GM12892 (cell line): ENCODE measurements at regions not wholly inside any gene's neighbourhood (a gene's known extent, or its start where the extent isn't known, plus 50 kb on each side); places are given as distances from the start of the nearest gene placed in this dataset.

Experiments
- POLR2A ChIP-seq: IDR thresholded peaks from 2 replicates; pipeline ENCODE4 v1.6.1; 2011; ENCODE audit warnings: low read depth, low read length, control low read depth
- POLR2AphosphoS5 ChIP-seq: IDR thresholded peaks from 2 replicates; pipeline ENCODE4 v1.6.1; 2011; ENCODE audit warnings: low read depth, low read length, control low read depth
- TAF1 ChIP-seq: IDR thresholded peaks from 2 replicates; pipeline ENCODE4 v1.6.1; 2011; ENCODE audit warnings: low read depth, mild to moderate bottlenecking, control low read depth, low read length, borderline replicate concordance

- TF ChIP-seq POLR2AphosphoS5 (no peak), TAF1 (no peak), POLR2A (no peak)
Measured at GRCh38 chr2:200144571-200144970, 161.9 kb upstream of the SPATS2L start.
